ENCODE measurements at regions not wholly inside any gene's neighbourhood (a gene's known extent, or its start where the extent isn't known, plus 50 kb on each side); places are given as distances from the start of the nearest gene placed in this dataset.

GRCh38 chr6:121523628-121524027 lies 88.2 kb downstream of the GJA1 start:
- no TSS peak for BruUV-seq (replicated peaks)
- Histone ChIP-seq H2AFZ (ENCODE audit: control insufficient read depth, low read depth, low read length) (no peak overlapping the region), H3K9ac (ENCODE audit: control insufficient read depth, insufficient read depth, low read length) (no peak overlapping the region), H3K4me2 (ENCODE audit: control insufficient read depth, insufficient read depth) (no peak overlapping the region), H3K4me1 (ENCODE audit: control insufficient read depth, insufficient read depth, low read length) (no peaks in the 10 kb centered on the region), H3K36me3 (ENCODE audit: control insufficient read depth in 2 of 2, insufficient read depth in 2 of 2, low read length in 1 of 2) (no peaks in the 10 kb centered on the region), H3K9me3 (replicated peaks; ENCODE audit: control insufficient read depth, insufficient read depth, low read length) (no peaks in the 10 kb centered on the region), H3K4me3 (no peak overlapping the region), H3K27ac (ENCODE audit: control insufficient read depth, insufficient read depth) (no peak overlapping the region), H3K27me3 (replicated peaks in 1 of 2; ENCODE audit: control insufficient read depth in 2 of 2, insufficient read depth in 2 of 2, low read length in 1 of 2) (no peaks in the 10 kb centered on the region), H3K79me2 (ENCODE audit: control insufficient read depth, insufficient read depth, low read length) (no peaks in the 10 kb centered on the region), H4K20me1 (ENCODE audit: control insufficient read depth, insufficient read depth) (no peaks in the 10 kb centered on the region)
- 60% methylated on average over 7 of the region's 7 CpGs for WGBS (ENCODE audit: insufficient coverage, insufficient replicate concordance, low lambda C conversion rate, missing lambda C conversion rate)
- DNase-seq (ENCODE audit: low read depth, low spot score) (no peak), ATAC-seq (no peak), FAIRE-seq (no peak)
- ChIA-PET CTCF (interaction anchor here (0.9 kb wide), 1 partner anchor 27 kb away, joined by 3 read pairs; no protein-coding TSS in a partner anchor), RAD21 (ENCODE audit: unreplicated experiment) (no interaction called here), SMC1A (ENCODE audit: uncharacterized antibody, unreplicated experiment) (no interaction called here), POLR2A (no interaction called here)
- intact Hi-C loops (cut with micrococcal nuclease; ENCODE audit: unreplicated experiment) (no loop called here), in situ Hi-C loops (cut with MboI) (no loop called here)
- TF ChIP-seq IRF3 (IDR thresholded peaks at IDR 0.05) (no peak), TBL1XR1 (IDR thresholded peaks at IDR 0.05; ENCODE audit: low read depth, low read length) (no peak), SUZ12 (IDR thresholded peaks at IDR 0.05; ENCODE audit: unreplicated experiment) (no peak), ZSCAN29 (IDR thresholded peaks at IDR 0.05) (no peak), POLR2A (IDR thresholded peaks at IDR 0.05; ENCODE audit: low read depth, low read length) (no peak), MXI1 (IDR thresholded peaks at IDR 0.05; ENCODE audit: low read depth, low read length) (no peak), TCF12 (IDR thresholded peaks at IDR 0.05; ENCODE audit: low read depth, low read length) (no peak), CBFB (IDR thresholded peaks at IDR 0.05; ENCODE audit: low read depth) (no peak), IKZF1 (conservative IDR thresholded peaks at IDR 0.05) (no peak), CEBPB (IDR thresholded peaks at IDR 0.05; ENCODE audit: borderline replicate concordance in 1 of 2, low read depth in 2 of 2, low read length in 2 of 2) (no peak), MAX (IDR thresholded peaks at IDR 0.05; ENCODE audit: low read depth, low read length) (no peak), ZNF687 (IDR thresholded peaks at IDR 0.05) (no peak), TAF1 (IDR thresholded peaks at IDR 0.05; ENCODE audit: borderline replicate concordance, low read depth, low read length) (no peak), NR2C1 (IDR thresholded peaks at IDR 0.05) (no peak), CHD2 (IDR thresholded peaks at IDR 0.05; ENCODE audit: borderline replicate concordance, low read depth, low read length) (no peak), BMI1 (IDR thresholded peaks at IDR 0.05; ENCODE audit: borderline replicate concordance) (no peak)

Measured in GM12878 (cell line).